ENCODE measurements at regions not wholly inside any gene's neighbourhood (a gene's known extent, or its start where the extent isn't known, plus 50 kb on each side); places are given as distances from the start of the nearest gene placed in this dataset.

GRCh38 chr6:90403489-90404381 lies 107.1 kb upstream of the BACH2 start:
- BruUV-seq (replicated peaks) = no TSS peak
- Histone ChIP-seq H3K27ac (ENCODE audit: low read depth, low read length, poor library complexity, severe bottlenecking) (no peak overlapping the region), H3K4me1 (ENCODE audit: insufficient read depth, low read length, poor library complexity, severe bottlenecking) (no peaks in the 10 kb centered on the region), H3K4me3 (ENCODE audit: low read depth, low read length, poor library complexity, severe bottlenecking) (no peak overlapping the region), H3K36me3 (ENCODE audit: insufficient read depth, low read length, poor library complexity, severe bottlenecking) (no peaks in the 10 kb centered on the region), H3K9me3 (ENCODE audit: low read depth, low read length, poor library complexity, severe bottlenecking) (no peaks in the 10 kb centered on the region), H3K27me3 (replicated peaks; ENCODE audit: insufficient read depth, low read depth, low read length, poor library complexity) (peaks cover 15% of the 10 kb centered on the region)
- POLR2A ChIA-PET (ENCODE audit: low non-redundant PET) = interaction anchor here (0.6 kb wide), 1 partner anchor 33 kb away, joined by 3 read pairs; no protein-coding TSS in a partner anchor
- TF ChIP-seq CTCF (conservative IDR thresholded peaks at IDR 0.05; ENCODE audit: low read depth, low read length) (no peak), EZH2 (IDR thresholded peaks at IDR 0.05; ENCODE audit: borderline replicate concordance, low read depth, low read length, poor library complexity, severe bottlenecking) (no peak)
- CTCF ChIA-PET = interaction anchor here (0.9 kb wide), 1 partner anchor 75 kb away, joined by 3 read pairs; no protein-coding TSS in a partner anchor
- peak; percentile 66 for DNase-seq (ENCODE audit: low spot score)
- intact Hi-C loops (cut with micrococcal nuclease; ENCODE audit: unreplicated experiment) = no loop called here

GRCh38 chr6:90402831-90403192 lies 106.2 kb upstream of the BACH2 start:
- intact Hi-C loops (cut with micrococcal nuclease; ENCODE audit: unreplicated experiment) = no loop called here

More at GRCh38 chr6:90402831-90403192, 106.2 kb upstream of the BACH2 start:
- Histone ChIP-seq H3K4me1 (ENCODE audit: insufficient read depth, low read length, poor library complexity, severe bottlenecking) (no peaks in the 10 kb centered on the region), H3K27ac (ENCODE audit: low read depth, low read length, poor library complexity, severe bottlenecking) (no peak overlapping the region), H3K9me3 (ENCODE audit: low read depth, low read length, poor library complexity, severe bottlenecking) (no peaks in the 10 kb centered on the region), H3K4me3 (ENCODE audit: low read depth, low read length, poor library complexity, severe bottlenecking) (no peak overlapping the region), H3K27me3 (replicated peaks; ENCODE audit: insufficient read depth, low read depth, low read length, poor library complexity) (peaks cover 23% of the 10 kb centered on the region), H3K36me3 (ENCODE audit: insufficient read depth, low read length, poor library complexity, severe bottlenecking) (no peaks in the 10 kb centered on the region)
- no peak for TF ChIP-seq EZH2 (IDR thresholded peaks at IDR 0.05; ENCODE audit: borderline replicate concordance, low read depth, low read length, poor library complexity, severe bottlenecking)
- no peak for TF ChIP-seq CTCF (conservative IDR thresholded peaks at IDR 0.05; ENCODE audit: low read depth, low read length)
- ChIA-PET CTCF (interaction anchor here (0.9 kb wide), 1 partner anchor 76 kb away, joined by 3 read pairs; no protein-coding TSS in a partner anchor), POLR2A (ENCODE audit: low non-redundant PET) (no interaction called here)
- no TSS peak for BruUV-seq (replicated peaks)
- no peak for DNase-seq (ENCODE audit: low spot score)
